ENCODE measurements at regions not wholly inside any gene's neighbourhood (a gene's known extent, or its start where the extent isn't known, plus 50 kb on each side); places are given as distances from the start of the nearest gene placed in this dataset.
A peak's percentile ranks its signal among the peaks of the same experiment; 100 is the strongest.
"Not testable (repeated sequence)": the region's sequence is repeated elsewhere in the genome, so short reads cannot be mapped to it uniquely, and the experiment has no call there.

DNA sequence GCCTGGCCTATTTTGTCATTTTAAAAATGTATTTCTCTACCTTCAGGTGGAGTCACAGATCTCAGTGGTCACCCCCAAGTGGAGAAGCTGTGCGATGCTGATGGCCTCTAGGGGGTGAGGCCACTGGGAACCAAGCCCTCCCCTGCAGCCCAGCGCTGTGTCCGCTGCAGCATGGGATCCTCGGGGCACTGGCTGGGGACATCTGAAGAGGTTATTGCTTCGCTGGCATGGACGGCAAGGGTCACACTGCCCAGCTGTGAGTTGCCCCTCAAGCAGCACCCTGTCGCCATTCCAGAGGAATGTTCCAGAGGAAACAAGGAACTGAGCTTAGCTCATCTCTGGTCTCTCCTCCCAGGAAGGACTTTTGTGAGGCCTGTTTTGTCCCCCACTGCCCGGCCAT is 119.6 kb upstream of the S1PR3 start:
- no peak for DNase-seq (ENCODE audit: low spot score)

DNA sequence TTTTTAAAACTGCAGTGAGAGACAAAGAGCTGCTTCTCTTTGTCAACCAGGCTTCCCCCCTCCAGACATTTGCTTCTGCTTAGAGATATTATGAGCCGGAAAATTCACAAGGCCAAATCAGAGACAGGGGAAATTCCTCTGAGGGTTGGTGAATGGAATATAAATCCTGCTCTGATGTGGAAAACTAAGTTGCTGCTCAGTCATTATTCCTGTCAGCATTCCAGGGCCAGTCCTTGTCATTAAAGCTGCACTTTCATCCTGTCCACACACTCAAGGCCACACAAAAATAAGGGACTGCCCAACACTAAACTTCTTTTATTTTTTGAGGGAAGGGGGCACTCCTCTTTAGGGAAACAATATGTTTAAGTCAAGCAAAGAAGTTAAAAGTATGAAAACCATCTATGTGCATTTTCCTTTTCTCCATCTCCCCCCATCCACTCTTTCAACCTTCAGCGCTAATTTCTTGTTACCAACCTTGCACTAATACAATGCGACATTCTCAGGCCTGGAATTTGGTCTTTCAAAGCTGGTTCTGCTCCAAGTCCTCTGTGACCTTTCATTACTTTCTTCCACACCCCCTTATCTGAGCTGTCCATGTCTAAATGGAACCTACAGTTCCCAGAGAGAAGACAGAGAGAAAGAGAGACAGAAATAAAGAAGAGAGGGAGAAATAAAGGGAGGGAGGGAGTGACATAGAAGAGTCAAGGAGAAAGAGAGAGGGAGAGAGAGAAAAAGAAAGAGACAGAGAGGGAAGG is 118.9 kb upstream of the S1PR3 start:
- DNase-seq (ENCODE audit: low spot score): no peak

GRCh38 chr9:88873635-88874034 is 117.6 kb upstream of the S1PR3 start:
- DNase-seq (ENCODE audit: low spot score): no peak

- DNase-seq (ENCODE audit: low spot score): no peak
These were observed 116.9 kb upstream of the S1PR3 start for GRCh38 chr9:88874391-88874790.

DNA sequence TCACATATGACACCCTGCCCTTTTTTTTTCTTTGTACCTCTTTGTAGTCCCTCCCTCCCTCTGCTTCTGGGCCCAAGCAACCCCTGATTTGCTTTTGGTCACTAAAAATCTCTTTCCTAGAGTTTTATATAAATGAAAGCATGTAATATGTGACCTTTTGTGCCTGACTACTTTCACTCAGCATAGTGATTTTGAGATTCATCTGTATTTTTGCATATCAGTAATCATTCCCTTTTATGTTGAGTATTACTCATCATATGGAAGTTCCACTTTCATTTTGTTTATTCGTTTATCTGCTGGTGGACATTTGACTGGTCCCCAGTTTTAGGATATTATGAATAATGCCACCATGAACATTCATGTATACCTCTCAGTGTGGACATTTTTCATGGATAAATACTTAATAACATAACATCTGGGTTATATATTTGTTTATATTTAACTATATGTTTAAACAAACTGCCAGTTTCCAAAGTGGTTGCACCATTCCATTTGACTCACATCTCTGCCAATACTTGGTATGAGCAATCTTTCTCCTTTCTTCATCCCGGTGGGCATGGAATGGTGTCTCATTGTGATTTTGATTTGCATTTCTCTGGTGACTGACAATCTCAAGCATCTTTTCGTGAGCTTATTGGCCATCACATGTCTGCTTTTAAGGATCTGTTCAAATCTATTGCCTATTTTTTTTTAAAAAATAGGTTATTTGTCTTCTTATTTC is 115.7 kb upstream of the S1PR3 start:
- DNase-seq (ENCODE audit: low spot score): no peak

GRCh38 chr9:88880199-88880598 is 111.1 kb upstream of the S1PR3 start:
- no peak for DNase-seq (ENCODE audit: low spot score)

GRCh38 chr9:88884291-88884690 is 107.0 kb upstream of the S1PR3 start:
- DNase-seq (ENCODE audit: low spot score): not testable (repeated sequence)

GRCh38 chr9:88886762-88887161 is 104.5 kb upstream of the S1PR3 start:
- DNase-seq (ENCODE audit: low spot score): not testable (repeated sequence)

GRCh38 chr9:88889386-88889785 is 101.9 kb upstream of the S1PR3 start:
- DNase-seq (ENCODE audit: low spot score): no peak

DNA sequence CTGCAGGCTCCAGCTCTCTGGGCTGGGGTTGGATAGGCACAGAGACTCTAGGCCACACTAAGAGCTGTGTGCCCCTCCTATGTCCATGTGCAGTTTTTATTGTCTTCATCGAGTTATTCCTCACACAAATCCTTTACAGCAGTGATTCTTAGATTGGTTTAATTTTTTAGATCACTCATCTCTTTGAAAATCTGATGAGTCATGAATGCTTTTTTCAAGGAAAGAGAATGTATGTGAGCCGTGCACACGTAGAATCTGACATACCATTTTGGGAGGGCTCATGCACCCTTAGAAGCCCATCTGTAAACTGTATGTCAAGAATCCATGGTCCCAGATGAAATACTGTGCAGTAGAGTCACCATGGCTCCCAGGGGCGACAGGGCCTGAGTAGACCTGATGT is 100.7 kb upstream of the S1PR3 start:
- no peak for DNase-seq (ENCODE audit: low spot score)

DNA sequence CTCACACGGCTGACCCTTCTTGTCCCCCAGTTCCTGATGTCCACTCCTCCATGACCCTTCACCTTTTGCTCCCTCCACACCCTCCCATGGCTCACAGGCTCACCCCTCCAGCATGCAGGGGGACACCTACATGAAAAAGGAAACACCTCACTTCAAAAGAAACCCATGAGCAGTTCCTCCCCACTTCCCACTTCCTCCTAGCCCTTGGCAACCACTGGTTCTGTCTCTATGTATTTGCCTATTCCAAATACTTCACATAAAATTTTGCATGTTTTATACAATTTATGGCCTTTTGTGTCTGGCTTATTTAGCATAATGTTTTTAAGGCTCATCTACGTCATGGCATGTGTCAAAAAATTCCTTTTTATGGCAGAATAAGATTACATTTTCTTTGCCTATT is 100.2 kb upstream of the S1PR3 start:
- no peak for DNase-seq (ENCODE audit: low spot score)

GRCh38 chr9:88892724-88893123 is 98.5 kb upstream of the S1PR3 start:
- DNase-seq (ENCODE audit: low spot score): no peak

GRCh38 chr9:88897081-88897480 is 94.2 kb upstream of the S1PR3 start:
- DNase-seq (ENCODE audit: low spot score): no peak

GRCh38 chr9:88898039-88898720 is 93.1 kb upstream of the S1PR3 start:
- DNase-seq (ENCODE audit: low spot score): no peak

- DNase-seq (ENCODE audit: low spot score): no peak
These were observed 85.8 kb upstream of the S1PR3 start for GRCh38 chr9:88905506-88905905.

DNA sequence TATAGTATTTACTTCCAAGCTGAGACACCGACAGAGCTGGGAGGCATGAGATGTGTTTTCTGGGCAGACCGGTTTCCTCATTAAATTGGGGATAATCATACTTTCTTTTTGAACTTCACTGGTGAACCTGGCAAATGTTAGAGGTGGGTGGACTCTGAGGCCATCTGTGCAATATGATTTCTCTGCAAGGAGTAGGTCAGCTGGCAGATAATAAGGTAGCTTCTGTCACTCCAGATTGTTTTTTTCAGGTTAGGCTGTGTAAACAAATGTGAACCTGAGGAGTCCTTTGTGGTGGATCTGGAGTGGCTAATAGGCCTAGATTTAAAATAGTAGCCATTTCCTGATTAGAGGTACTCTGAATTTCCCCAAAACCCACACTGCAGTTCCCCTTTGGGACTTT is 75.4 kb upstream of the S1PR3 start:
- no peak for DNase-seq (ENCODE audit: low spot score)

DNA sequence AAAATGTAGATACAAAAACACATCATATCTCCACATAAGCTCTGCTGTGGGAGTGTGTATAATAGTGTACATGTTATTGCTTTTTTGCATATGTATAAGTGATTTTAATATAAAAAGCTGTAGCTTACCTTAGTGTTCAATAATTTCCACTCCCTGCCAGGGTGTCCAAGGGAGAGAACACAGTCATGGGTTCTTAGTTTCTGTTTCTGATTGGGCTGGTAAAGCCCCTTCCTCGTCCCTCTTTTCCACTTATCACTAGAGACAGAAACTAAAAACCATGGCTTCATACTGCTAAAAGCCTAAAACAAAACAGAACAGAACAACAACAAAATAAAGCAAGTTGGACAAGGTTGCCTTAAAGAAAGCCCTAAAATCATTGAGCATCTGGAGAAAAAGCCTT is 74.4 kb upstream of the S1PR3 start:
- no peak for DNase-seq (ENCODE audit: low spot score)

- no peak for DNase-seq (ENCODE audit: low spot score)
These were observed 73.9 kb upstream of the S1PR3 start for GRCh38 chr9:88917375-88917774.

GRCh38 chr9:88918537-88918936 is 72.7 kb upstream of the S1PR3 start:
- not testable (repeated sequence) for DNase-seq (ENCODE audit: low spot score)

DNA sequence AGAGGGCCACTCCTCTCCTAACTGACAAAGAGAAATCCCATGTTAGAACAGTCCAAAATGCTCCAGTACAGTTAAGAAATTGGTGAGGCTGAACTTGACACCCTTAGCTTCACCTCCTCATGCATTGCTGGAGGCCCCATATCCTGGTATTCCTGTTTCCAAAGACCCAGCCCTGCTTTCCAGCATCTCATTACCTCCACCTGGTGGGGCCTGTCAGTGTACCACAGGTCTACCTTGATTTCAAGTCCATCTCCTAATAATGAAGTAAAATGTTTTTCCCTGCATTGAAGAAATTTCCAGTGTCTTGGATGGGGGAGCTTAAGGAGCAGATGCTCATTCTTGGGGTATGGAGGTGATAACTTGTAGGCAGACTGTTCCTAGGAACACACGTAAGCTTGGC is 70.6 kb upstream of the S1PR3 start:
- DNase-seq (ENCODE audit: low spot score): no peak

- peak; percentile 7 for DNase-seq (ENCODE audit: low spot score)
These were observed 69.2 kb upstream of the S1PR3 start for GRCh38 chr9:88922091-88922490.

DNA sequence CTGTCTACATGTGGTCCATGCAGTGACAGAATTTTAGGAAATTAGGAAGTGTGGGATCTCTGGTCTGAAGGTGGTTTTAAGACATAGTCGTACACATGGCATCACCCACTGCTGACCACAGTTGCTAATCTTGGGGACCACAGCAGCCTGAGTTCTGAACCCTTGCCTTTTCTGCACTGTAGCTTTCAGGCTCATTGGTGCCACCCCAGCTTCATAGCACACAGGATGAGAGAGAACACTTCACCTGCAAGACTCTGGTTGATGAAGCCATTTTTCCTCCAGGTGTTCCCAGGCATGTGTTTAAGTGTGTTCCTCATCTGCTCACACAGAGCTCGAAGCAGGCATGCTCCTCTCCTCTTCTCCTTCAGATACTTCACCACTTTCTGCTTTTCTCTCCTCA is 68.2 kb upstream of the S1PR3 start:
- no peak for DNase-seq (ENCODE audit: low spot score)

DNA sequence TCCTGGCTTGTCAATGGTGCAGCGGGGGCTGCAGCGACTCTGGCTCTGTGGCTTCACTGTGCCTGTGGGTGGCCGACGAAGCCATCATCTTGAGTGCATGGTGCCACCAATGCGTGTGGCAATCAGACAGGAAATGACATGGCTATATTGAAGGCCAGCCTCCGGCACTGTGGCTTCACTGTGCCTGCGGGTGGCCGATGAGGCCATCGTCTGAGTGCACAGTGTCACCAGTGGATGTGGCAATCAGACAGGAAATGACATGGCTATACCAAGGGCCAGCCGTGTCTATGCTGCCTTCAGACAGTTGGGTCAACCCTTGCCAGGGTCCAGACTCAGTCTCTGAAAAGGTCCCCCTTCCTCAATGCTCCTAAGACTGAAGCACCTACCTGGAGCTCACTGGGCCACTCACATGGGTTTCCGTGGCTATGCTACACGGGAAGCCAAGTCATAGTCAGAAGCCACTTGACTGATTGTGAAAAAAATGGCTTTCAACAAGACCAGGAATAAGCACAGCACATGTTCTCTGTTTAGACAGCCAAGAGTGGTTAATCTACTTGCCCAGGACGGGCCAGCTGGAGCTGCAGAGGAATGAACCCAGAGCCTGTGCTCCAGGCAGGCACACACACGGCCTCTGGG is 67.5 kb upstream of the S1PR3 start:
- DNase-seq (ENCODE audit: low spot score): no peak

All from germinal center (tissue), 1 donor.